CD14-positive monocyte (primary cell): ENCODE measurements at regions not wholly inside any gene's neighbourhood (a gene's known extent, or its start where the extent isn't known, plus 50 kb on each side); places are given as distances from the start of the nearest gene placed in this dataset.

ENCODE experiments used
- DNase-seq, 3 donors: peaks; one replicate each; pipeline ENCODE4 v3.0.0-alpha.2; 2011 to 2022
- H2AFZ ChIP-seq: 2 replicates; pipeline ENCODE4 v1.6.0; 2012; ENCODE audit warnings: mild to moderate bottlenecking, low read depth, low read length, inconsistent platforms; ENCODE audit not compliant: insufficient read depth, poor library complexity, severe bottlenecking
- H3K27ac ChIP-seq, 2 donors: 1 replicate in 1 of 2; 2 replicates in 1 of 2; pipeline ENCODE4 v1.5.1; 2012 to 2013; ENCODE audit warnings: low read length in 2 of 2, control low read depth in 1 of 2, inconsistent platforms in 1 of 2, low read depth in 1 of 2, mild to moderate bottlenecking in 1 of 2
- H3K27me3 ChIP-seq, 2 donors: one replicate each; pipeline versions ENCODE4 v1.6.0 to v1.6.1; 2011 to 2013; ENCODE audit warnings: low read length in 2 of 2; ENCODE audit not compliant: control insufficient read depth in 2 of 2, insufficient read depth in 2 of 2
- H3K36me3 ChIP-seq, 2 donors: replicated peaks in 1 of 2; 1 replicate in 1 of 2; 2 replicates in 1 of 2; pipeline versions ENCODE4 v1.5.1 to v1.6.1; 2012 to 2013; ENCODE audit warnings: low read length in 2 of 2, control low read depth in 1 of 2, inconsistent platforms in 1 of 2, mild to moderate bottlenecking in 1 of 2; ENCODE audit not compliant: insufficient read depth in 2 of 2, control insufficient read depth in 1 of 2
- H3K4me1 ChIP-seq, 2 donors: 1 replicate in 1 of 2; 2 replicates in 1 of 2; pipeline versions ENCODE4 v1.5.1 to v1.6.1; 2012 to 2013; ENCODE audit warnings: low read length in 2 of 2, control low read depth in 1 of 2, inconsistent platforms in 1 of 2, mild to moderate bottlenecking in 1 of 2, moderate library complexity in 1 of 2; ENCODE audit not compliant: insufficient read depth in 2 of 2, control insufficient read depth in 1 of 2
- H3K4me2 ChIP-seq: replicated peaks from 2 replicates; pipeline ENCODE3; 2012; ENCODE audit warnings: low read length, moderate library complexity, mild to moderate bottlenecking; ENCODE audit not compliant: poor library complexity, severe bottlenecking; ENCODE audit errors: extremely low read depth
- H3K4me3 ChIP-seq, 3 experiments: fragments of 200-600 bp in 1 of 3; sonication (generic) in 1 of 3; replicated peaks in 1 of 3; 1 replicate in 2 of 3; 2 replicates in 1 of 3; pipeline ENCODE4 v1.5.1; 2011 to 2013; ENCODE audit warnings: low read length in 3 of 3, mild to moderate bottlenecking in 3 of 3, control low read depth in 2 of 3, low read depth in 2 of 3, inconsistent platforms in 1 of 3, moderate library complexity in 1 of 3
- H3K79me2 ChIP-seq: 2 replicates; pipeline ENCODE4 v1.6.0; 2012; ENCODE audit warnings: mild to moderate bottlenecking, control low read depth, inconsistent platforms, low read length, moderate library complexity; ENCODE audit not compliant: insufficient read depth
- H3K9ac ChIP-seq: 2 replicates; pipeline ENCODE4 v1.6.0; 2017; ENCODE audit warnings: low read length, mild to moderate bottlenecking; ENCODE audit not compliant: insufficient read depth, poor library complexity, severe bottlenecking
- H3K9me3 ChIP-seq, 2 donors: replicated peaks in 1 of 2; 1 replicate in 1 of 2; 2 replicates in 1 of 2; pipeline versions ENCODE4 v1.5.1 to v1.6.1; 2012 to 2013; ENCODE audit warnings: low read length in 2 of 2, control low read depth in 1 of 2; ENCODE audit not compliant: control insufficient read depth in 1 of 2, insufficient read depth in 1 of 2
- H4K20me1 ChIP-seq: 2 replicates; pipeline ENCODE4 v1.6.0; 2012; ENCODE audit warnings: mild to moderate bottlenecking, low read length, control low read depth, moderate library complexity; ENCODE audit not compliant: insufficient read depth
- H3K27ac Mint-ChIP-seq, 7 donors: one replicate each; pipeline ENCODE4 v1.8.0; 2020; ENCODE audit warnings: mild to moderate bottlenecking in 7 of 7, mixed read lengths in 7 of 7, moderate library complexity in 6 of 7, inconsistent platforms in 2 of 7
- H3K27me3 Mint-ChIP-seq, 3 donors: one replicate each; pipeline ENCODE4 v1.8.0; 2021 to 2022; ENCODE audit warnings: low read depth in 3 of 3, mild to moderate bottlenecking in 3 of 3, mixed read lengths in 3 of 3, moderate library complexity in 3 of 3, inconsistent platforms in 1 of 3
- H3K36me3 Mint-ChIP-seq, 2 donors: one replicate each; pipeline ENCODE4 v1.8.0; 2020; ENCODE audit warnings: mixed read lengths in 2 of 2, inconsistent platforms in 1 of 2, mild to moderate bottlenecking in 1 of 2
- H3K4me1 Mint-ChIP-seq: one replicate; pipeline ENCODE4 v1.8.0; 2020; ENCODE audit warnings: mild to moderate bottlenecking, mixed read lengths
- H3K4me3 Mint-ChIP-seq, 2 donors: one replicate each; pipeline ENCODE4 v1.8.0; 2020; ENCODE audit warnings: mild to moderate bottlenecking in 2 of 2, mixed read lengths in 2 of 2, moderate library complexity in 1 of 2
- H3K9me3 Mint-ChIP-seq, 7 donors: one replicate each; pipeline ENCODE4 v1.8.0; 2020 to 2022; ENCODE audit warnings: mixed read lengths in 7 of 7, mild to moderate bottlenecking in 6 of 7, moderate library complexity in 6 of 7, inconsistent platforms in 2 of 7
- WGBS: methylation state at CpG from one replicate; pipeline ENCODE4 v1.1.5; 2013; ENCODE audit warnings: missing lambda C conversion rate; ENCODE audit not compliant: insufficient coverage; 5-methylcytosine and 5-hydroxymethylcytosine counted together
- intact Hi-C, 2 donors: fragments of 100-400 bp; cut with micrococcal nuclease; formaldehyde crosslinking; loops; one replicate each; pipeline versions ENCODE4 v1.15.0 to v1.15.1; 2023
- TF ChIP-seq, protein P1 (sequence below): fragments of 200-600 bp; IDR thresholded peaks from one replicate; pipeline ENCODE4 v1.8.0; 2022; ENCODE audit warnings: antibody characterized with exemption, mild to moderate bottlenecking

DNA sequence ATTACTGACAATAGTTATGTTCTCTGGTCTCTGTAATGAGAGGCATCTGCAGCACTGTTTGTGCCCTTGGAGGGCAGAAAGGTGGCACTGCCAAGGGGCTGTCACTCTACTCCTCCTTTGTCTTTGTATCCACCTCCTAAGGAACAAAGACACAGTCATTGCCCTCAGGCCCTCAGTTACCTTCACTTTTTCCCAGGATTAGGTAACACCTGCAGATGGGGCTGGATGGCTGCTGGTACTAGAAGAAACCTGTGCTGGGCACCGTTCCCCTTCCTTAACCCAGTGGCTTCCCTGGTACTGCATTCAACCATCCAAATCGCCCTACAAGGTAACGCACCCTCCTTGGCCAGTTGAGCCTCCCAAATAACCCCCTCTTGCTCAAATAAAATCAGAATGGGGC lies 246.9 kb upstream of the NEBL start:
- Histone ChIP-seq H3K79me2 (no peaks in the 10 kb centered on the region), H3K9ac (no peak overlapping the region), H4K20me1 (no peaks in the 10 kb centered on the region), H3K4me3 (no peak overlapping the region), H3K27ac (no peak overlapping the region), H3K4me2 (no peak overlapping the region), H3K36me3 (no peaks in the 10 kb centered on the region), H3K27me3 (no peaks in the 10 kb centered on the region), H3K4me1 (no peaks in the 10 kb centered on the region), H2AFZ (no peak overlapping the region), H3K9me3 (no peaks in the 10 kb centered on the region)
- H3K27me3 Mint-ChIP-seq: peaks cover 0 to 4% (median 0%) of the 10 kb centered on the region in 3 donors
- peaks cover 0 to 4% (median 0%) of the 10 kb centered on the region in 7 donors for H3K9me3 Mint-ChIP-seq
- TF ChIP-seq, protein P1, sequence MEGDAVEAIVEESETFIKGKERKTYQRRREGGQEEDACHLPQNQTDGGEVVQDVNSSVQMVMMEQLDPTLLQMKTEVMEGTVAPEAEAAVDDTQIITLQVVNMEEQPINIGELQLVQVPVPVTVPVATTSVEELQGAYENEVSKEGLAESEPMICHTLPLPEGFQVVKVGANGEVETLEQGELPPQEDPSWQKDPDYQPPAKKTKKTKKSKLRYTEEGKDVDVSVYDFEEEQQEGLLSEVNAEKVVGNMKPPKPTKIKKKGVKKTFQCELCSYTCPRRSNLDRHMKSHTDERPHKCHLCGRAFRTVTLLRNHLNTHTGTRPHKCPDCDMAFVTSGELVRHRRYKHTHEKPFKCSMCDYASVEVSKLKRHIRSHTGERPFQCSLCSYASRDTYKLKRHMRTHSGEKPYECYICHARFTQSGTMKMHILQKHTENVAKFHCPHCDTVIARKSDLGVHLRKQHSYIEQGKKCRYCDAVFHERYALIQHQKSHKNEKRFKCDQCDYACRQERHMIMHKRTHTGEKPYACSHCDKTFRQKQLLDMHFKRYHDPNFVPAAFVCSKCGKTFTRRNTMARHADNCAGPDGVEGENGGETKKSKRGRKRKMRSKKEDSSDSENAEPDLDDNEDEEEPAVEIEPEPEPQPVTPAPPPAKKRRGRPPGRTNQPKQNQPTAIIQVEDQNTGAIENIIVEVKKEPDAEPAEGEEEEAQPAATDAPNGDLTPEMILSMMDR: no peak
- H3K4me1 Mint-ChIP-seq: no peaks in the 10 kb centered on the region
- no peak for DNase-seq
- WGBS: 92% methylated on average over 2 of the region's 3 CpGs
- intact Hi-C loops: no loop called here
- no peak overlapping the region for H3K27ac Mint-ChIP-seq
- H3K36me3 Mint-ChIP-seq: peaks cover 0 to 5% of the 10 kb centered on the region in 2 donors
- H3K4me3 Mint-ChIP-seq: no peak overlapping the region

DNA sequence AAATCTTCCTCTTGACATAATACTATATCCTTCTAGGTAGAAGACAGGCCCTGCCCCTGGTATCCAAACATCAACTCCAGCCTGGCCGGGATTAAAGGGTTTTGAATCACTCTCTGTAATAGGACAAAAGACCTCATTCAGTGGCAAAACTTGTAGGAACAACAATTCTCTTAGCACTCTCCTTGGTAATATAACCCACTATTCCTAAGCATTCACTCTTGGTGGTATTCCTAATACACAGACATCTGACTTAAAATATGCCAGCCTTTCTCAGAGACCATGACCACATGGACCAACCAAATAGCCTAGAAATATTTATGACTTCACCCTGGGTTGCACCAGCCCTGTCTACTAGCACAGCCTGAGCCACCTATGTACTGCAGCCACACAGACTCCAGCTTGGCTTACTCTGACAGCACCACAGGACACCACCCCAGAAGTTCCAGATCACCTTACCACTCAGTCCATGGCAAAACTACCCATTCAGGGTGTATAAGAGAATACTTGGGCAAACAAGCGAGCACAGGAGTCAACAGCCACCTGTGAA lies 244.9 kb upstream of the NEBL start:
- Histone ChIP-seq H3K9ac (no peak overlapping the region), H4K20me1 (no peaks in the 10 kb centered on the region), H3K36me3 (no peaks in the 10 kb centered on the region), H3K9me3 (no peaks in the 10 kb centered on the region), H2AFZ (no peak overlapping the region), H3K4me3 (no peak overlapping the region), H3K4me1 (no peaks in the 10 kb centered on the region), H3K79me2 (no peaks in the 10 kb centered on the region), H3K27me3 (no peaks in the 10 kb centered on the region), H3K27ac (no peak overlapping the region), H3K4me2 (no peak overlapping the region)
- Mint-ChIP-seq H3K27me3 (peaks cover 0 to 3% (median 0%) of the 10 kb centered on the region in 3 donors), H3K27ac (no peak overlapping the region), H3K36me3 (peaks cover 0 to 2% of the 10 kb centered on the region in 2 donors), H3K4me3 (no peak overlapping the region), H3K9me3 (peaks cover 0 to 5% (median 0%) of the 10 kb centered on the region in 7 donors), H3K4me1 (no peaks in the 10 kb centered on the region)
- WGBS: no CpG with 5 or more reads among the region's 2 CpGs
- intact Hi-C loops: no loop called here
- DNase-seq: no peak
- TF ChIP-seq, protein P1: no peak
